Smooth muscle cell (in vitro differentiated cells): ENCODE measurements at regions not wholly inside any gene's neighbourhood (a gene's known extent, or its start where the extent isn't known, plus 50 kb on each side); places are given as distances from the start of the nearest gene placed in this dataset.
A peak's percentile ranks its signal among the peaks of the same experiment; 100 is the strongest.

Experiments used
- DNase-seq: peaks from one replicate; lab custom pipeline; 2025; ENCODE audit not compliant: unreplicated experiment; lab: John Stamatoyannopoulos, UW
- H2AFZ ChIP-seq: fragments of 200-600 bp; sonication (generic); 2 replicates; pipeline ENCODE4 v1.6.0; 2016; ENCODE audit warnings: antibody characterized with exemption, low read depth, mild to moderate bottlenecking
- H3F3A ChIP-seq: fragments of 200-600 bp; sonication (generic); 2 replicates; pipeline ENCODE4 v1.6.0; 2017; ENCODE audit warnings: antibody characterized with exemption, low read depth
- H3K27ac ChIP-seq: fragments of 200-600 bp; sonication (generic); 2 replicates; pipeline ENCODE4 v1.5.1; 2016; ENCODE audit warnings: low read depth, mild to moderate bottlenecking
- H3K27me3 ChIP-seq: fragments of 200-600 bp; sonication (generic); 2 replicates; pipeline ENCODE4 v1.6.1; 2016; ENCODE audit warnings: low read depth, mild to moderate bottlenecking
- H3K36me3 ChIP-seq: fragments of 200-600 bp; sonication (generic); 2 replicates; pipeline ENCODE4 v1.5.1; 2016; ENCODE audit warnings: low read depth
- H3K4me1 ChIP-seq: fragments of 200-600 bp; sonication (generic); 2 replicates; pipeline ENCODE4 v1.5.1; 2016; ENCODE audit warnings: low read depth
- H3K4me2 ChIP-seq: fragments of 200-600 bp; sonication (generic); 2 replicates; pipeline ENCODE4 v1.6.0; 2016; ENCODE audit warnings: mild to moderate bottlenecking
- H3K4me3 ChIP-seq: fragments of 200-600 bp; sonication (generic); 2 replicates; pipeline ENCODE4 v1.5.1; 2016; ENCODE audit warnings: mild to moderate bottlenecking
- H3K79me2 ChIP-seq: fragments of 200-600 bp; sonication (generic); 2 replicates; pipeline ENCODE4 v1.6.0; 2016; ENCODE audit warnings: low read depth, mild to moderate bottlenecking
- H3K9ac ChIP-seq: fragments of 200-600 bp; sonication (generic); 2 replicates; pipeline ENCODE4 v1.6.0; 2016; ENCODE audit warnings: low read depth
- H3K9me3 ChIP-seq: fragments of 200-600 bp; sonication (generic); replicated peaks from 2 replicates; pipeline ENCODE4 v1.5.1; 2016; ENCODE audit warnings: low read depth
- H4K20me1 ChIP-seq: fragments of 200-600 bp; sonication (generic); 2 replicates; pipeline ENCODE4 v1.6.0; 2016; ENCODE audit warnings: low read depth
- WGBS: methylation state at CpG from one replicate; pipeline ENCODE4 v1.1.7; 2016; ENCODE audit warnings: low lambda C conversion rate; 5-methylcytosine and 5-hydroxymethylcytosine counted together
- TF ChIP-seq, protein P1 (sequence below): fragments of 200-600 bp; sonication (generic); IDR thresholded peaks from 2 replicates; pipeline ENCODE4 v1.5.1; 2017; ENCODE audit warnings: borderline replicate concordance, mild to moderate bottlenecking, antibody characterized with exemption; ENCODE audit not compliant: insufficient read depth, poor library complexity, severe bottlenecking

DNA sequence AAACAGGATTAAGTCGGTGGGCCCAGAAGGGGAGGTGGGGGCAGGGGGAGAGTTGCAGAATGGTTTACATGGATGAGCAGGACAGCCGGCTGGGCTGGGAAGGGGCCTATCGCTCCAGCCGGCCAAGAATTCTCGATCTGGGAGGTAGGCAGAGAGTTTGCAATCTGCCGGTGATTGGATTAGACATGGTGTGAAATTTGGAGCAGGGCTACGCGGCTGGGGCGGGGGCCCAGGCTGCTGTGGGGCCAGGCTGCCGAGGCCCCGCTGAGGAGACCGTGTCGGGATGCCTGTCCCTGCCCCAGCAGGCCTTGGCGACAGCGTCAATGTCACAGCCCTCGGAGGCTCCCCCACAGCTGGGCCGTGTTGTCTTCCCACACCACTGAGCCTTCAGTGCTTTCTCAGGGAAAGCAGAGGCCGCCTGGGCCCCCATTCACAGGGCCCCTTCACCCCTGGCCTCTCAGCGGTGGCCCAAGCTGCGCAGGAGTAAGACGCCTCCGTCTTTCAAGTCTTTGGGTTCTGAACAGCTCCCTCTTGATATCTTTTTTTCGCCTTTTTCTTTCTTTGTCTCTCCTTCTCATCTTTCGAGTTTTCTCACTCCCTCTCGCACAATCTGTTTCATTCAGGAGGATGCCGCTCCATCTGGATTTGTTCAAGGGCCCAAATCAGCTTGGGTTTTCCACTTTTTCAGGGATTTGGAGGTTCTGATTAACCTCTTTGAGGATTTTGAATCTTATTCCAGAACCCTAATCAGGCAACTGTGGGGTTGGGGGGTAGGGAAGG lies 117.5 kb upstream of the PARP11 start:
- Histone ChIP-seq H3K79me2 (no peaks in the 10 kb centered on the region), H3K36me3 (no peaks in the 10 kb centered on the region), H2AFZ (no peak overlapping the region), H3K9ac (no peak overlapping the region), H3K27me3 (no peaks in the 10 kb centered on the region), H3K4me3 (no peak overlapping the region), H3F3A (peaks cover 7% of the 10 kb centered on the region), H3K27ac (no peak overlapping the region), H3K9me3 (no peaks in the 10 kb centered on the region), H3K4me1 (no peaks in the 10 kb centered on the region), H3K4me2 (no peak overlapping the region), H4K20me1 (no peaks in the 10 kb centered on the region)
- TF ChIP-seq, protein P1, sequence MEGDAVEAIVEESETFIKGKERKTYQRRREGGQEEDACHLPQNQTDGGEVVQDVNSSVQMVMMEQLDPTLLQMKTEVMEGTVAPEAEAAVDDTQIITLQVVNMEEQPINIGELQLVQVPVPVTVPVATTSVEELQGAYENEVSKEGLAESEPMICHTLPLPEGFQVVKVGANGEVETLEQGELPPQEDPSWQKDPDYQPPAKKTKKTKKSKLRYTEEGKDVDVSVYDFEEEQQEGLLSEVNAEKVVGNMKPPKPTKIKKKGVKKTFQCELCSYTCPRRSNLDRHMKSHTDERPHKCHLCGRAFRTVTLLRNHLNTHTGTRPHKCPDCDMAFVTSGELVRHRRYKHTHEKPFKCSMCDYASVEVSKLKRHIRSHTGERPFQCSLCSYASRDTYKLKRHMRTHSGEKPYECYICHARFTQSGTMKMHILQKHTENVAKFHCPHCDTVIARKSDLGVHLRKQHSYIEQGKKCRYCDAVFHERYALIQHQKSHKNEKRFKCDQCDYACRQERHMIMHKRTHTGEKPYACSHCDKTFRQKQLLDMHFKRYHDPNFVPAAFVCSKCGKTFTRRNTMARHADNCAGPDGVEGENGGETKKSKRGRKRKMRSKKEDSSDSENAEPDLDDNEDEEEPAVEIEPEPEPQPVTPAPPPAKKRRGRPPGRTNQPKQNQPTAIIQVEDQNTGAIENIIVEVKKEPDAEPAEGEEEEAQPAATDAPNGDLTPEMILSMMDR: no peak
- no peak for DNase-seq
- WGBS: 90% methylated on average over 26 of the region's 26 CpGs

DNA sequence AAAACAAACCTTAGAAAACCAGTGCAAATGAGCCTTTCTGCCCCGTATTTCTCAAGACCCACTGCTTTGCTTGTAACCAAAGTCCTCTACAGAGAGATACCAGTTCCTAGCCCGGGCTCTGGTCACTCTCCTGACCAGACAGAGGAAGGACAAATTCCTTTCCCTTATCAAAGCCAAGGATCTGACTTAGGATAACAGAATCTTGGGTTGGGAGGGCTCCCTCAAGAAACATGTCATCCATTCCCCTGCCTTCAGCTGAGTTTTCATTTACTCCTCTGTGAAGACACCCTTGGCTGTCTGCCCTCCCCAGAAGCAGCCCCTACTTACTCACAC lies 116.0 kb upstream of the PARP11 start:
- DNase-seq: no peak
- no peaks in the 10 kb centered on the region for H3K36me3 ChIP-seq
- 9% methylated on average over 2 of the region's 2 CpGs for WGBS
- H4K20me1 ChIP-seq: no peaks in the 10 kb centered on the region
- H3K79me2 ChIP-seq: no peaks in the 10 kb centered on the region
- H3K9ac ChIP-seq: peak overlapping the region; percentile 38
- H3K4me2 ChIP-seq: peak overlapping the region; percentile 35
- no peaks in the 10 kb centered on the region for H3K9me3 ChIP-seq
- TF ChIP-seq, protein P1: no peak
- H3K27ac ChIP-seq: peak overlapping the region; percentile 75
- peak overlapping the region; percentile 2 for H2AFZ ChIP-seq
- no peak overlapping the region for H3K4me3 ChIP-seq
- H3F3A ChIP-seq: peaks cover 7% of the 10 kb centered on the region
- H3K4me1 ChIP-seq: no peaks in the 10 kb centered on the region
- H3K27me3 ChIP-seq: no peaks in the 10 kb centered on the region

DNA sequence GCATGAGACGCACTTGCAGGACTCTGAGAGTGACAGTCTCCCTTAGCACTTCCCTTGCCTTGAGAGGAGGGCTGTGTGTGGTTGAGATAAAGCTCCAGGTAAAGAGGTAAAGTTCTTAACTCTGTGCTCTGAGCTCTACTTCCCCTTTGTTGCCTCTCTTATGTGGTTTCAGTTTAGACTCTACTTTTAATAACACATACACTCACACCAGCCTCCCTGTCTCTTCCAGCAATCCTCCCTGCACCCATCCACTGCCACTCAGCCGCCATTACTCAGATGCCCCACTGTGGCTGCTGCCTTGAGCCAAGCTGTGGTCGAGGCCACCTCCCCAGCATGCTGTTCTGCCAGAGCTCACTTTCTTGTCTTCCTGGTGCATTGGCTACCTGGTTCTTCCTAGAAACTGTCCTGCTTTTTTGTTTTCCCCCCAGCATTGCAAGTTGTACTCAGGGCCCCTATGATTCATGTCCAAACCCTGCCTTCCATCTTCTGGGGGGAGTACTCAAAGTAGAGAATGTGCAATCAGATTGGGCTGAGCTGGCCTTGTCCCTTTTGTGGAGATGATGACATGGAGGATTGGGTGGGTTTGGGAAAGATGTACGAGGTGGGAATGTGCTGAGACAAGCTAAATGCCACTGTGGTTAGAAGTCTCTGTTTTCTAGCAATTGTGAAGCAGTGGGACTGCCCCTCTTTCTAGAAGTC lies 115.5 kb upstream of the PARP11 start:
- no peaks in the 10 kb centered on the region for H3K79me2 ChIP-seq
- H3K36me3 ChIP-seq: no peaks in the 10 kb centered on the region
- H3K9ac ChIP-seq: no peak overlapping the region
- WGBS: 56% methylated on average over 4 of the region's 4 CpGs
- H3K4me3 ChIP-seq: no peak overlapping the region
- DNase-seq: no peak
- H3K9me3 ChIP-seq: peaks cover 2% of the 10 kb centered on the region
- peak overlapping the region; percentile 2 for H2AFZ ChIP-seq
- peak overlapping the region; percentile 75 for H3K27ac ChIP-seq
- TF ChIP-seq, protein P1: no peak
- no peaks in the 10 kb centered on the region for H3K27me3 ChIP-seq
- no peaks in the 10 kb centered on the region for H3K4me1 ChIP-seq
- H4K20me1 ChIP-seq: no peaks in the 10 kb centered on the region
- H3K4me2 ChIP-seq: peak overlapping the region; percentile 35
- H3F3A ChIP-seq: peaks cover 7% of the 10 kb centered on the region
